ENCODE measurements at regions not wholly inside any gene's neighbourhood (a gene's known extent, or its start where the extent isn't known, plus 50 kb on each side); places are given as distances from the start of the nearest gene placed in this dataset.

GRCh38 chr17:33525186-33525585 lies 232.1 kb upstream of the ASIC2 start:
- TF ChIP-seq ZNF274 (IDR thresholded peaks at IDR 0.05; ENCODE audit: low read depth, low read length) (no peak), YY1 (IDR thresholded peaks at IDR 0.05; ENCODE audit: insufficient read depth, insufficient read length) (no peak), SUZ12 (IDR thresholded peaks at IDR 0.05; ENCODE audit: extremely low read depth, insufficient read depth, insufficient read length) (no peak)
